ENCODE measurements at regions not wholly inside any gene's neighbourhood (a gene's known extent, or its start where the extent isn't known, plus 50 kb on each side); places are given as distances from the start of the nearest gene placed in this dataset.

- H3K4me3 ChIP-seq (ENCODE audit: low read length): no peak overlapping the region
- TF ChIP-seq CTCF (IDR thresholded peaks at IDR 0.05; ENCODE audit: low read depth, low read length, poor library complexity, severe bottlenecking): no peak
- no peak for TF ChIP-seq EZH2phosphoT487 (IDR thresholded peaks at IDR 0.05; ENCODE audit: borderline replicate concordance, low read length)
- no peak overlapping the region for H3K27ac ChIP-seq (ENCODE audit: low read depth, low read length)
- H3K4me1 ChIP-seq (ENCODE audit: control insufficient read depth, low read length): no peaks in the 10 kb centered on the region
- no peaks in the 10 kb centered on the region for H3K9me2 ChIP-seq (replicated peaks; ENCODE audit: control insufficient read depth, low read length)
- H4K20me1 ChIP-seq (ENCODE audit: control insufficient read depth, insufficient read depth, low read depth, low read length): no peaks in the 10 kb centered on the region
- H3F3A ChIP-seq (ENCODE audit: control insufficient read depth, insufficient read depth): no peaks in the 10 kb centered on the region
- no peaks in the 10 kb centered on the region for H3K27me3 ChIP-seq (ENCODE audit: control insufficient read depth, low read length)
- H3K36me3 ChIP-seq (ENCODE audit: control insufficient read depth, low read length): no peaks in the 10 kb centered on the region
- H3K9me3 ChIP-seq (ENCODE audit: control insufficient read depth, insufficient read depth, low read length): no peaks in the 10 kb centered on the region
- H3K4me2 ChIP-seq (ENCODE audit: low read length): no peak overlapping the region
- no peaks in the 10 kb centered on the region for H3K79me2 ChIP-seq (ENCODE audit: control insufficient read depth, low read length)
Measured at GRCh38 chr2:23271230-23271629, 113.7 kb upstream of the KLHL29 start.

- Histone ChIP-seq H3K9me2 (replicated peaks; ENCODE audit: control insufficient read depth, low read length) (no peaks in the 10 kb centered on the region), H3K4me1 (ENCODE audit: control insufficient read depth, low read length) (no peaks in the 10 kb centered on the region), H3K9me3 (ENCODE audit: control insufficient read depth, insufficient read depth, low read length) (no peaks in the 10 kb centered on the region)
Measured at GRCh38 chr2:23273786-23274185, 111.2 kb upstream of the KLHL29 start.

GRCh38 chr2:23280401-23280800 is 104.6 kb upstream of the KLHL29 start:
- H3K4me2 ChIP-seq (ENCODE audit: low read length): no peak overlapping the region
- H3F3A ChIP-seq (ENCODE audit: control insufficient read depth, insufficient read depth): no peaks in the 10 kb centered on the region
- no peaks in the 10 kb centered on the region for H3K9me3 ChIP-seq (ENCODE audit: control insufficient read depth, insufficient read depth, low read length)
- no peaks in the 10 kb centered on the region for H4K20me1 ChIP-seq (ENCODE audit: control insufficient read depth, insufficient read depth, low read depth, low read length)
- TF ChIP-seq CTCF (IDR thresholded peaks at IDR 0.05; ENCODE audit: low read depth, low read length, poor library complexity, severe bottlenecking) (no peak), EZH2phosphoT487 (IDR thresholded peaks at IDR 0.05; ENCODE audit: borderline replicate concordance, low read length) (no peak)
- H3K4me3 ChIP-seq (ENCODE audit: low read length): no peak overlapping the region
- no peaks in the 10 kb centered on the region for H3K27me3 ChIP-seq (ENCODE audit: control insufficient read depth, low read length)
- H3K36me3 ChIP-seq (ENCODE audit: control insufficient read depth, low read length): no peaks in the 10 kb centered on the region
- H3K27ac ChIP-seq (ENCODE audit: low read depth, low read length): no peak overlapping the region
- H3K4me1 ChIP-seq (ENCODE audit: control insufficient read depth, low read length): no peaks in the 10 kb centered on the region
- no peaks in the 10 kb centered on the region for H3K79me2 ChIP-seq (ENCODE audit: control insufficient read depth, low read length)
- H3K9me2 ChIP-seq (replicated peaks; ENCODE audit: control insufficient read depth, low read length): no peaks in the 10 kb centered on the region

More at GRCh38 chr2:23273786-23274185, 111.2 kb upstream of the KLHL29 start:
- H4K20me1 ChIP-seq (ENCODE audit: control insufficient read depth, insufficient read depth, low read depth, low read length): no peaks in the 10 kb centered on the region
- TF ChIP-seq CTCF (IDR thresholded peaks at IDR 0.05; ENCODE audit: low read depth, low read length, poor library complexity, severe bottlenecking): no peak
- no peak for TF ChIP-seq EZH2phosphoT487 (IDR thresholded peaks at IDR 0.05; ENCODE audit: borderline replicate concordance, low read length)
- no peak overlapping the region for H3K4me3 ChIP-seq (ENCODE audit: low read length)
- no peaks in the 10 kb centered on the region for H3K27me3 ChIP-seq (ENCODE audit: control insufficient read depth, low read length)
- no peaks in the 10 kb centered on the region for H3K79me2 ChIP-seq (ENCODE audit: control insufficient read depth, low read length)
- no peaks in the 10 kb centered on the region for H3K36me3 ChIP-seq (ENCODE audit: control insufficient read depth, low read length)
- no peaks in the 10 kb centered on the region for H3F3A ChIP-seq (ENCODE audit: control insufficient read depth, insufficient read depth)
- H3K4me2 ChIP-seq (ENCODE audit: low read length): no peak overlapping the region
- H3K27ac ChIP-seq (ENCODE audit: low read depth, low read length): no peak overlapping the region

GRCh38 chr2:23283653-23284052 is 101.3 kb upstream of the KLHL29 start:
- no peak overlapping the region for H3K4me2 ChIP-seq (ENCODE audit: low read length)
- H3K27ac ChIP-seq (ENCODE audit: low read depth, low read length): no peak overlapping the region
- H4K20me1 ChIP-seq (ENCODE audit: control insufficient read depth, insufficient read depth, low read depth, low read length): no peaks in the 10 kb centered on the region
- no peaks in the 10 kb centered on the region for H3K36me3 ChIP-seq (ENCODE audit: control insufficient read depth, low read length)
- TF ChIP-seq EZH2phosphoT487 (IDR thresholded peaks at IDR 0.05; ENCODE audit: borderline replicate concordance, low read length) (no peak), CTCF (IDR thresholded peaks at IDR 0.05; ENCODE audit: low read depth, low read length, poor library complexity, severe bottlenecking) (no peak)
- no peaks in the 10 kb centered on the region for H3F3A ChIP-seq (ENCODE audit: control insufficient read depth, insufficient read depth)
- no peaks in the 10 kb centered on the region for H3K9me3 ChIP-seq (ENCODE audit: control insufficient read depth, insufficient read depth, low read length)
- no peak overlapping the region for H3K4me3 ChIP-seq (ENCODE audit: low read length)
- no peaks in the 10 kb centered on the region for H3K4me1 ChIP-seq (ENCODE audit: control insufficient read depth, low read length)
- H3K27me3 ChIP-seq (ENCODE audit: control insufficient read depth, low read length): no peaks in the 10 kb centered on the region
- H3K79me2 ChIP-seq (ENCODE audit: control insufficient read depth, low read length): no peaks in the 10 kb centered on the region
- H3K9me2 ChIP-seq (replicated peaks; ENCODE audit: control insufficient read depth, low read length): no peaks in the 10 kb centered on the region
